GM12801 (cell line): ENCODE measurements at regions not wholly inside any gene's neighbourhood (a gene's known extent, or its start where the extent isn't known, plus 50 kb on each side); places are given as distances from the start of the nearest gene placed in this dataset.

Experiments used
- CTCF ChIP-seq: IDR thresholded peaks from one replicate; pipeline ENCODE4 v1.5.1; 2011; ENCODE audit warnings: control low read depth; ENCODE audit not compliant: insufficient read length; ENCODE audit errors: extremely low read depth

- no peak for TF ChIP-seq CTCF
Measured at GRCh38 chr9:1870915-1871314, 144.2 kb upstream of the SMARCA2 start.

- no peak for TF ChIP-seq CTCF
Measured at GRCh38 chr9:1871626-1872419, 143.3 kb upstream of the SMARCA2 start.

- TF ChIP-seq CTCF = no peak
Measured at GRCh38 chr9:1875251-1875851, 139.8 kb upstream of the SMARCA2 start.

- no peak for TF ChIP-seq CTCF
Measured at GRCh38 chr9:1875921-1876448, 139.2 kb upstream of the SMARCA2 start.

- no peak for TF ChIP-seq CTCF
Measured at GRCh38 chr9:1876891-1877496, 138.2 kb upstream of the SMARCA2 start.

- no peak for TF ChIP-seq CTCF
Measured at GRCh38 chr9:1877951-1878350, 137.2 kb upstream of the SMARCA2 start.

GRCh38 chr9:1878811-1879210, 136.3 kb upstream of the SMARCA2 start:
- TF ChIP-seq CTCF = no peak
